Lower lobe of right lung (tissue), 2 donors: ENCODE measurements at regions not wholly inside any gene's neighbourhood (a gene's known extent, or its start where the extent isn't known, plus 50 kb on each side); places are given as distances from the start of the nearest gene placed in this dataset.

Source experiments
- ATAC-seq, 2 donors: fragments of 200-7000 bp; cut with Tn5 transposase; one replicate each; pipeline ENCODE4 v1.9.1; 2020 to 2022; ENCODE audit warnings: mild to moderate bottlenecking in 2 of 2, moderate library complexity in 2 of 2
- DNase-seq: peaks from one replicate; pipeline ENCODE4 v3.0.0-alpha.2; 2020
- H3K27ac ChIP-seq: fragments of 200-600 bp; one replicate; pipeline ENCODE4 v1.8.0; 2022
- H3K27me3 ChIP-seq: fragments of 200-600 bp; one replicate; pipeline ENCODE4 v1.8.0; 2022; ENCODE audit warnings: low read depth
- H3K36me3 ChIP-seq: fragments of 200-600 bp; one replicate; pipeline ENCODE4 v1.8.0; 2022; ENCODE audit warnings: mild to moderate bottlenecking
- H3K4me1 ChIP-seq: fragments of 200-600 bp; one replicate; pipeline ENCODE4 v1.8.0; 2022
- H3K4me3 ChIP-seq: fragments of 200-600 bp; one replicate; pipeline ENCODE4 v1.8.0; 2022; ENCODE audit warnings: mild to moderate bottlenecking
- H3K9me3 ChIP-seq: fragments of 200-600 bp; one replicate; pipeline ENCODE4 v1.8.0; 2022
- CTCF ChIP-seq: fragments of 200-600 bp; IDR thresholded peaks from one replicate; pipeline ENCODE4 v1.8.0; 2022; ENCODE audit warnings: antibody characterized with exemption, mild to moderate bottlenecking
- intact Hi-C: fragments of 100-400 bp; cut with DNase I; formaldehyde crosslinking; loops from one replicate; pipeline ENCODE4 v1.11.0; 2022
- donor health status: DM: no; HTN: yes; CAD: no; lungs with severe emphysema.

DNA sequence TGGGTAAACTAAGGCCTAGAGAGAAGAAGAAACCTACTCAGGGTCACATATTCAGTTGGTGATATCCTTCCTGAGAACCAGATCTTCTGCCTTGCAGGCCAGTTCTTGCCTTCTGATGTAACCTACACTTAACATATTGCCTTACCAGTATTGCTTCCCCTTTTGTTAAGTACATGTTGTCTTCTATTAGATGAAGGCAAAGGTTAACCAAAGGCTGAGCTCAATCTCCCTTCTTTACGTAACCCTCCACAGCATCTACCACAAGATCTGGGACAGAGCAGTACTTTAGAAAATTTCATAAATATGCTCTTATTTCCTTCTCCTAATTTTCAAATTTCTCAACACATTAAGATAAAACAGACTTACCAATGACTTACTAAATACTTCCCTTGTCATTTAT lies 474.4 kb downstream of the SH2D1A start:
- peak in 1 of 2 donors; percentile 50 for ATAC-seq
- intact Hi-C loops: no loop called here
- Histone ChIP-seq H3K27me3 (no peaks in the 10 kb centered on the region), H3K4me1 (no peaks in the 10 kb centered on the region), H3K9me3 (no peaks in the 10 kb centered on the region), H3K4me3 (no peak overlapping the region), H3K36me3 (no peaks in the 10 kb centered on the region), H3K27ac (no peak overlapping the region)
- no peak for DNase-seq
- TF ChIP-seq CTCF: no peak

DNA sequence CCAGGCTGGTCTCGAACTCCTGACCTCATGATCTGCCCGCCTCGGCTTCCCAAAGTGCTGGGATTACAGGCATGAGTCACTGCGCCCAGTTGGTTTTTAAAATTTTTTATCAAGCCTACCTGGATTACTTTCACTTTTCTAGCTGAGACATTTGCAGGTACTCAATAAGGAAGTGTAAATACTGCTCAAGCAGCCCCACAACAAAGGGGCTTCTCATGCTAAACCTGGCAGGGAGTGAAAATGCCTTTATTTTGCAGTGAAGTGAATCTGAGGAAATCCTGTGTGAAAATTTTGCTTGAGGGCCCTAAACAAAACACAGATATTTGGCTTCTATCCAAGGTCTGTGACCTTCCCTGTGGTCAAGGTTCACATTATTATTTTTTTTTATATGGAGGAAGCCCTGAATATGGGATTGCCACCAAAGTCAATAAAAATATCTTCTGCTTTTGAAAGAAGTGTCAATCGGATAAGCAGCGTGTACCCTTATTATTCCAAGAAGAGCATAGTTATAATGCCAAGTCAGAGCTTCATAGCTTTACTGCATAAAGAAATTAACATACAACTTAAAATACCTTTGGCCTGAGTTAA lies 481.0 kb downstream of the SH2D1A start:
- no peak for DNase-seq
- H3K27me3 ChIP-seq: no peaks in the 10 kb centered on the region

GRCh38 chrX:124829930-124830329 lies 483.6 kb downstream of the SH2D1A start:
- Histone ChIP-seq H3K4me1 (no peaks in the 10 kb centered on the region), H3K27me3 (no peaks in the 10 kb centered on the region), H3K27ac (no peak overlapping the region), H3K9me3 (no peaks in the 10 kb centered on the region), H3K4me3 (no peak overlapping the region), H3K36me3 (no peaks in the 10 kb centered on the region)
- DNase-seq (no peak), ATAC-seq (no peak)
- intact Hi-C loops: no loop called here
- TF ChIP-seq CTCF: no peak

More for the DNA sequence above, 481.0 kb downstream of the SH2D1A start:
- Histone ChIP-seq H3K4me1 (no peaks in the 10 kb centered on the region), H3K4me3 (no peak overlapping the region), H3K9me3 (no peaks in the 10 kb centered on the region), H3K36me3 (no peaks in the 10 kb centered on the region), H3K27ac (no peak overlapping the region)
- no peak for TF ChIP-seq CTCF
- intact Hi-C loops: no loop called here
- no peak for ATAC-seq

GRCh38 chrX:124836786-124837185 lies 482.9 kb upstream of the TEX13C start:
- H3K36me3 ChIP-seq: no peaks in the 10 kb centered on the region
- no peaks in the 10 kb centered on the region for H3K4me1 ChIP-seq
- DNase-seq (no peak), ATAC-seq (no peak)
- no peaks in the 10 kb centered on the region for H3K27me3 ChIP-seq
- intact Hi-C loops: no loop called here
- no peak overlapping the region for H3K27ac ChIP-seq
- H3K9me3 ChIP-seq: no peaks in the 10 kb centered on the region
- H3K4me3 ChIP-seq: no peak overlapping the region
- no peak for TF ChIP-seq CTCF

DNA sequence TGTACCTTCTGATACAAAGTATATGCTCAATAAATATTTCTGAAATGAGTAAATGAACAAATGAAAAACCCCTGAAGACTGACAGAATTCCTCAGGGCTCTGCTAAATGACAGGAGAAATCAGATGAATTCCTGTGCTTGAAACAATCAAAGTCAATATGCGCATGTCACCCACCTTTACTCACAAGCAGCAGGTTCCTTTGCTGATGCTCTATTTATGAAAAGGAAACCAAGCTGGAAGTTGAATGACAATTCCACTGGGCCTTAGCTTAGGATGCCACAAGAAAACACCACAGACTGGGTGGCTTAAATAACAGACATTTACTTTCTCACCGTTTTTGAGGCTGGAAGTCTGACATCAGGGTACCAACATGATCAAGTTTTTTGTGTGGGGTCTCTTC lies 477.5 kb upstream of the TEX13C start:
- Histone ChIP-seq H3K9me3 (no peaks in the 10 kb centered on the region), H3K27me3 (no peaks in the 10 kb centered on the region), H3K27ac (no peak overlapping the region), H3K36me3 (no peaks in the 10 kb centered on the region), H3K4me3 (no peak overlapping the region), H3K4me1 (no peaks in the 10 kb centered on the region)
- DNase-seq (no peak), ATAC-seq (no peak)
- TF ChIP-seq CTCF: no peak
- intact Hi-C loops: no loop called here

DNA sequence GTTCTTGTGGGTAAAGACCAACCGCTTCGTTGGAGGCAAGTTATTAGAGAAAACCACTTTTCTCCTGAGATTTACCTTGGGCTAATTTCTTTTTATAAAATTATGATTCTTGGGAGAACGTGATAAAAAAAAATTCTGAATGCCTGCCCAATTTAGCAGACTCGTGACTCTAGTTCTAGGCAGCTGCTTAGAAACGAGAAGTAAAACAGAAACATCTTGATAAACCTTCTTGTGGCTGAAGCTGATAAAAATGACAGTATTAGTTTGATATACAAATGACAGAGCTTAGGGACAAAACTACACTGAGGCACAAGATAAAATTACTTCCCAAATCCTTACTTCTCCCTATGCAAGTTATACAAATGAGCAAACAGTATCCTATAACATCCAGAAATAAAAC lies 458.9 kb upstream of the TEX13C start:
- H3K27ac ChIP-seq: no peak overlapping the region
- no peaks in the 10 kb centered on the region for H3K4me1 ChIP-seq
- DNase-seq (no peak), ATAC-seq (no peak)
- no peaks in the 10 kb centered on the region for H3K9me3 ChIP-seq
- no peak overlapping the region for H3K4me3 ChIP-seq
- H3K27me3 ChIP-seq: no peaks in the 10 kb centered on the region
- intact Hi-C loops: no loop called here
- TF ChIP-seq CTCF: no peak
- H3K36me3 ChIP-seq: no peaks in the 10 kb centered on the region
